SJSA1 (cell line): ENCODE measurements at regions not wholly inside any gene's neighbourhood (a gene's known extent, or its start where the extent isn't known, plus 50 kb on each side); places are given as distances from the start of the nearest gene placed in this dataset.

Experiments used
- DNase-seq, 2 experiments: peaks; one replicate each; pipeline ENCODE4 v3.0.0-alpha.2; 2015 to 2020; ENCODE audit warnings: low spot score in 2 of 2, low read depth in 1 of 2
- H3K27ac ChIP-seq: fragments of 250-450 bp; sonication (Bioruptor Pico); 2 replicates; pipeline ENCODE4 v1.5.1; 2020; ENCODE audit warnings: mild to moderate bottlenecking, moderate library complexity
- H3K27me3 ChIP-seq: fragments of 250-450 bp; sonication (Bioruptor Pico); replicated peaks from 2 replicates; pipeline ENCODE4 v1.5.1; 2020; ENCODE audit warnings: mild to moderate bottlenecking, moderate library complexity
- H3K36me3 ChIP-seq: fragments of 250-450 bp; sonication (Bioruptor Pico); 2 replicates; pipeline ENCODE4 v1.5.1; 2020; ENCODE audit warnings: mild to moderate bottlenecking
- H3K4me1 ChIP-seq: fragments of 250-450 bp; sonication (Bioruptor Pico); replicated peaks from 2 replicates; pipeline ENCODE4 v1.6.1; 2021; ENCODE audit warnings: mild to moderate bottlenecking
- H3K4me3 ChIP-seq: fragments of 250-450 bp; sonication (Bioruptor Pico); 2 replicates; pipeline ENCODE4 v1.5.1; 2020; ENCODE audit warnings: mild to moderate bottlenecking
- H3K9me3 ChIP-seq: fragments of 250-450 bp; sonication (Bioruptor Pico); replicated peaks from 2 replicates; pipeline ENCODE4 v1.5.1; 2020; ENCODE audit warnings: mild to moderate bottlenecking

DNA sequence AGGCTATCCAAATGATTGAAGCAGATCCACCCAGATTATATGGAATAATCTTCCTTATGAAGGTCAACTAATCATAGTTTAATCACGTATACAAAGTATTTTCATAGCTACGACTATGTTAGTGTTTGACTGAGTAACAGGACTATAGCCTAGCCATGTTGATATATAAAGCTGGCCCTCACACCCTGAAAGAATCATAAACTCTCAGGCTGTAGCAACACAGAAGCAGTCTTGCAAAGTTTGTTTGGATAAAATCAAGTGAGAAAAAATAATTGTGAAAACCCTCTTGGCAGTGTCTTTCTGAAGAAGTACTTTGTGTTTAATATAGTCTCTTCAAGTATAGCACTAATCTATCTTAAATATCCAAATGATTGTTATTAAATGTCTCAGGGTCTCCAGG, 374.5 kb upstream of the DAB2 start:
- no peaks in the 10 kb centered on the region for H3K9me3 ChIP-seq
- H3K4me1 ChIP-seq = peaks cover 46% of the 10 kb centered on the region
- H3K36me3 ChIP-seq = no peaks in the 10 kb centered on the region
- H3K27me3 ChIP-seq = no peaks in the 10 kb centered on the region
- DNase-seq = no peak
- H3K27ac ChIP-seq = peak overlapping the region; percentile 32
- no peak overlapping the region for H3K4me3 ChIP-seq

DNA sequence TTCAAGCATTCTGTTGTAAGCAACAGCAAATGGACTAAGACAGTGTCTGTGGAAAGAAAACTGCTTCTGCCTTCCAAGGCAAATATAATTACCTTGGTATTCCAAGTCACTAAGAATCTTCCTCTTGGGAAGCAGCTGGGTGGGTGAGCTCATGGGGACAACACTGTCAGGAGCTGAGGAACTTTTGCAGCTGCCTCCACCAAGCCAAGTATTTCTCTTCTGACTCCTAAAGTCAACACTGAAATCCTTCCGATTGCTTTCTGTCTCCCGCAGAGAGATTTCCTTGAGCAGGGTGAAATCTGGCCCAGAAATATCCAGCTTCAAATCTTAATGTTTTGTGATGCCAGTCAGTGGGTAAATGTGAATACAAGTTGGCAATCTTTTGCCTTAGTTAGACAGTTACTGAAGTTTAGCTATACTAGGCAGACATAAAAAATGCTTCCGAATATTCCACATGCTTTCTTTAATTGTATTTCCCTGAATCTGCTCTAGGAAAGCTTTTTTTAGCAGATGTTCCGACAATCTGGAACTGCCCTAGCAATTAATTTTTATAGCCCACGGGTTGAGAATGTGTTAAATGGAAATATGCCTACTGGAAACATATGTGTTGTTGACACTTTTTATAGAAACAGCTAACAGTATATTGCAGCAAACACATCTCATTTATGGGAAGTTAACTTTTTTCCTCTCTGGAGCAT, 369.9 kb upstream of the DAB2 start:
- no peaks in the 10 kb centered on the region for H3K36me3 ChIP-seq
- peaks cover 16% of the 10 kb centered on the region for H3K4me1 ChIP-seq
- H3K9me3 ChIP-seq = no peaks in the 10 kb centered on the region
- no peak for DNase-seq
- H3K27ac ChIP-seq = no peak overlapping the region
- H3K4me3 ChIP-seq = no peak overlapping the region
- no peaks in the 10 kb centered on the region for H3K27me3 ChIP-seq

DNA sequence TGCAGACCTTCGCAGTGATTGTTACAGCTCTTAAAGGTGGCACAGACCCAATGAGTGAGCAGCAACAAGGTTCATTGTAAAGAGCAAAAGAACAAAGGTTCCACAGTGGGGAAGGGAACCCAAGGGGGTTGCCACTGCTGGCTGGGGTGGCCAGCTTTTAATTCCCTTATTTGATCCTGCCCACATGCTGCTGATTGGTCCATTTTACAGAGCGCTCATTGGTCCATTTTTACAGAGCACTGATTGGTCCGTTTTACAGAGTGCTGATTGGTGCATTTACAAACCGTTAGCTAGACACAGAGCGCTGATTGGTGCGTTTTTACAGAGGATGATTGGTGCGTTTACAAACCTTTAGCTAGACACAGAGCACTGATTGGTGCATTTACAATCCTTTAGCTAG, 360.6 kb upstream of the DAB2 start:
- Histone ChIP-seq H3K4me1 (peaks cover 4% of the 10 kb centered on the region), H3K27me3 (no peaks in the 10 kb centered on the region), H3K4me3 (no peak overlapping the region), H3K36me3 (no peaks in the 10 kb centered on the region), H3K9me3 (no peaks in the 10 kb centered on the region; the same call in 1 of the 2 replicates), H3K27ac (no peak overlapping the region)
- no peak for DNase-seq

DNA sequence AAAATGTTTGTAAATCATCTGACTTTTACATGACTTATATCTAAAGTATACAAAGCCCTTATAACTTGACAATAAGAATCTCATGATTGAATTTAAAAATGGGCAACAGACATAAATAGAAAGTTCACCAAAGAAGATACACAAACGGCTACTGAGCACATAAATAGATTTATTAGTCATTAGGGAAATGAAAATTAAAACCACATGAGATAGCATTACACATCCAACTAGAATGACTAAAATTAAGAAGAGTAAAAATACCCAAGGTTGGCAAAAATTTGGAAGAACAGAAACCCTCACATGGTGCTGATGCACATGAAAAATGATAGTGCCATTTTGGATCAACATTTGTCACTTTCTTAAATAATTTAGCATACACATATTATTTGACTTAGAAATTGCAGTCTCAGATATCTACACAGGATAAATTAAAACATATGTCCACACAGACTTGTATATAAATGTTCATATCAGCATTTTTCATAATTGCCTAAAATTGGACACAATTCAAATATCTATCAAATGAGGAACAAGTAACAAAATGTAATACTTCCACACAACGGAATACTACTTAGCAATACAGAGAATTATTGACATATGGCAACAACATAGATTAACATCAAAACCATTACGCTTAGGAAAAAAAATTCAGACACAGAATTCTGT, 359.1 kb upstream of the DAB2 start:
- Histone ChIP-seq H3K4me1 (peaks cover 12% of the 10 kb centered on the region), H3K27me3 (no peaks in the 10 kb centered on the region), H3K9me3 (no peaks in the 10 kb centered on the region; the same call in 1 of the 2 replicates), H3K4me3 (no peak overlapping the region), H3K27ac (no peak overlapping the region), H3K36me3 (no peaks in the 10 kb centered on the region)
- DNase-seq = no peak

DNA sequence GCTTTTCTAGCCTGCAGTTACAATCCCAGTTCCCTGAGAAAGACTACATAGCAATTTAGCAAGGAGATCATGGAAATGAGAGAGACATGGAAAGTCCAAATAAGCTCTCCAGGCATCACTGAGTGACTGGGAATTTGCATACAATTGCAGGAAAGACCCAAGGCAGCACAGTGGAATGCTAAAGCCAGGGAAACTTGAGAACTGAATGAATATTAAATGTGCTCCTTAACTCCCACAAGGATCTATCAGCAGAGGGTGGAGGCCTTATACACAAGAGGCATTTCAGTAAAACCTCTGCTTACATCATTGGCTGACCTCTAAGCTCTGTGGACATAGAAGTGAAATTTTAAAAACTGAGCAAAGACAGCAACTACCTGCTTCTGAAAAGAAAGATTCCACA, 355.6 kb upstream of the DAB2 start:
- Histone ChIP-seq H3K4me1 (peaks cover 21% of the 10 kb centered on the region), H3K4me3 (no peak overlapping the region), H3K27me3 (no peaks in the 10 kb centered on the region), H3K36me3 (no peaks in the 10 kb centered on the region), H3K27ac (no peak overlapping the region), H3K9me3 (no peaks in the 10 kb centered on the region)
- peak in 1 of 2 experiments; percentile 49 for DNase-seq

DNA sequence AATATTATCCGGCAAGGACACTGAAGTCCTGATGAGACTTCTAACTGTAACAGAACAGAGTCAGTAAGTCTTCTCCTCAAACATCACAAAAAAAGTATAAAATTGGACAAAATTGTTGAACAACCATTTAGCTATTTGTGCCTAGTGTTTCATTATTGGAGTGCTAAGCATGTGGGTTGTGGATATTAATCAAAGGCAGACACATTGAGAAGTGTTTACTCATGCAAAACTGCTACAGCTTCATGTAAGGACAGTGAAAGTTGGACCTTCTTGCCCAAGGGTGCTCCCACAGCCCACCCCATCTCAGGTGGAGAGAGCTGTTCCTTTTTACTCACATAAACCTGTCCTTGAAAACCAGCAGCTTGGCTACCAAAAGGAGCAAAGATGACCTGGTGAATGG, 355.1 kb upstream of the DAB2 start:
- peaks cover 26% of the 10 kb centered on the region for H3K4me1 ChIP-seq
- no peaks in the 10 kb centered on the region for H3K9me3 ChIP-seq
- no peak overlapping the region for H3K27ac ChIP-seq
- DNase-seq = no peak
- no peaks in the 10 kb centered on the region for H3K27me3 ChIP-seq
- H3K36me3 ChIP-seq = no peaks in the 10 kb centered on the region
- no peak overlapping the region for H3K4me3 ChIP-seq

DNA sequence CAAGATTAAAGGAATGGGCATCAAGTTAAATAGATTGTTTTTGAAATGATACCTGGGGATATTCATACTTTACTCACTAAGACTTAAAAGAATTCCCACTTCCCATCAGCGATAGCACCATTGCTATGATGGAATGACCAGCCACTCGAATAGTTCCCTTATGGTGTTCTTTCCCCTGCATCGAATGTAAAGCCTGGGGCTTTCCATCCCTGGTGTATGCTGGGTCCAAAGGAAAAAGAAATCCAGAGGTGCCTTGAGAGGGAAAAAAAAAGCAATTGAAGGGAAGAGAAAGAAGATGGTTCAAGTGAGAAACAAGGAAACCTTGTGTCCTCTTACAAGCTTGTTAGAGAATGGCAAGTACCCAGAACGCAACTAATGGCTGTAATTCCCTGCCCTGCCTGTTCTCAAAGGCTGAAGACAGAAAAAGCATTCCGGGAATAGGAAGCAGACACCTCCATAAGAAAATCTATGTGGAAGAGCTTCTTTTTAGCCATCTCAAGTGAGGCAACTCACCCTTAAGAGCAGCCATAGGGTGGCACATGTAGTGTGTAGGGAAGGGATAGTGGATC, 351.1 kb upstream of the DAB2 start:
- peak overlapping the region; percentile 90 for H3K27ac ChIP-seq

DNA sequence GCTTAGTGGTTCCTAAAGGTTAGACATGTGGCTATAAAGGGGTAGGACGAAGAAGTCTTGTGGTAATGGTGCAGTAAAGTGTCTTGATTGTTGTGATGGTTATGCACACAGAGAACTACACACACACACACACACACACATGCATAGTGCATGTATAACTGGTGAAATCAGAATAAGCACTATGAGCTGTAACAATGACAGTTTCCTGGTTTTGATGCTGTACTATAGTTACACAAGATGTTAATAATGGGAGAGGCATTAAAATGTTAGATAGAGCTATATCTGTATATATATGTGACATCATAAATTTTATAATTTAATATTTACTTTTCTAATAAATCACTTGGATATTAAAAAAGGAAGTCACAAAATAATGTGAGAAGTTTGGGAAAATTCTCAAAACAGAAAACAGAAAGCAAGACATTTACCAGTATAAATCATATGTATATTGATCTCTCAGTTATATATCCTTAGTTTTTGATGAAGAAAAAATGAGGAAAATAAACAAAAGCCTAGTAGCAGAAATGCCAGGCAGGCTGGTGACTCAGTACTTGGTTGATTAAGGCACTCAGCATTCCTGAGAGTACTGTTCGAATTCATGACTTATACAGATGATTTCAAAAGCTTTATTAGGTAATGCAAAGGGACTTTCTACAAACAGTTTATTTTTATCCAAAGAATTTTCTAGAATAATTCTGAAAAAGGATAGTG, 350.5 kb upstream of the DAB2 start:
- H3K9me3 ChIP-seq = no peaks in the 10 kb centered on the region
- no peak overlapping the region for H3K4me3 ChIP-seq
- no peaks in the 10 kb centered on the region for H3K36me3 ChIP-seq
- H3K4me1 ChIP-seq = peaks cover 26% of the 10 kb centered on the region
- no peaks in the 10 kb centered on the region for H3K27me3 ChIP-seq
- H3K27ac ChIP-seq = peak overlapping the region; percentile 90
- peak; percentile 69 to 73 for DNase-seq

More for the DNA sequence above, 351.1 kb upstream of the DAB2 start:
- Histone ChIP-seq H3K36me3 (no peaks in the 10 kb centered on the region), H3K27me3 (no peaks in the 10 kb centered on the region), H3K9me3 (no peaks in the 10 kb centered on the region), H3K4me3 (no peak overlapping the region), H3K4me1 (peaks cover 29% of the 10 kb centered on the region)
- DNase-seq = peak in 1 of 2 experiments; percentile 67

DNA sequence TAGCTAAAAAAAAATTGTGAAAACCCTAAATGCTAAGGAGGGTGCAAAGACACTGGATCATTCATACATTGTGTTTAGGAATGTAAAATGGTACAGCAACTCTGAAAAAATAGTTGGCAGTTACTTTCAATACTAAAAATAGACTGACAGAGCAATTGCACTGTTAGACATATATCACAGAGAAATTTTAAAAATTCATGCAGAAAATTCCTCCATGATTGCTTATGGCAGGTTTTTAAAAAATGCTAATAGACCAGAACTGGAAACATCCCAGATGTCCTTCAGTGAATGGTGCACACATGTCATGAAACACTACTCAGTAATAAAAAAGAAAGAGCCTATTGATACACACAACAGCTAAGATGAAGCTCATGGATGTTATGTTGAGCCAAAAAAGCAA, 349.8 kb upstream of the DAB2 start:
- Histone ChIP-seq H3K4me3 (no peak overlapping the region), H3K27me3 (no peaks in the 10 kb centered on the region), H3K36me3 (no peaks in the 10 kb centered on the region), H3K9me3 (no peaks in the 10 kb centered on the region), H3K27ac (peak overlapping the region; percentile 90), H3K4me1 (peaks cover 20% of the 10 kb centered on the region)
- no peak for DNase-seq

DNA sequence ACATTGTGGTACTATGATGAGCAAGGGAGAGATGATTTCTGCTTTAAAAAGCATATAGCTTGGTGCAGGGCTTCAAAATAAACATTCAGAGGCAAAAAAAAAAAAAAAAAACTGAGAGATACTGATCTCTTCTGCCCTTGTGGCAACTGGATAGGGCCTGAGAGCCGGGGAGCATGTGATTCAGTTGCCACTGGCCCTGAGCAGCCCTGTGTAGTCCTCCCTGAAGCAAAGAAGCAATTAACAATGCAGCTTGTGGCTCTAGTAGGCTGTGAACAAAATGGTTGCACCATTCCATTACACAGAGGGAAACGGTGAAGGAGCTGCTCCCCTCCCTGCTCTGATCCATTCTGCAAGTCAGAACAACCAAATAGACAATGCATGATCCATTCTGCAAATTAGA, 347.5 kb upstream of the DAB2 start:
- Histone ChIP-seq H3K27ac (no peak overlapping the region), H3K4me3 (no peak overlapping the region), H3K9me3 (no peaks in the 10 kb centered on the region), H3K36me3 (no peaks in the 10 kb centered on the region), H3K4me1 (peaks cover 20% of the 10 kb centered on the region), H3K27me3 (no peaks in the 10 kb centered on the region)
- DNase-seq = no peak

DNA sequence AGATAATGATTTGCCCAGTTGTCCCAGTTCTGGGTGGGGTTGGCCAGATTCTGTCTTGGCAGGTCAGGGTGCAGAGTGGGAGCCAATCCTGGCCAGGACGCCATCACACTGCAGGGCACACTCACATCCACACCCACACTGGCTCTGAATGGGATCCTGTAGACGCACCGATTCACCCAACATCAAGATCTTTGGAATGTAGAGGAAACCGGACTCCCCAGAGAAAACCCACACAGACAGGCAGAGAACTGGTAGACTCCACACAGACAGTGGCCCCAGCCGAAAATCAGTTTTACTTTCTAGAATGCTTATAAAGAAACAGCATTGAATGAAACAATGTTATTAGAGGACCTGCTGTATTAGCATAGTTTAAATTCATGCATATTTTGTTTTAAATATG, 343.1 kb upstream of the DAB2 start:
- no peak for DNase-seq
- Histone ChIP-seq H3K4me1 (no peaks in the 10 kb centered on the region), H3K9me3 (no peaks in the 10 kb centered on the region), H3K36me3 (no peaks in the 10 kb centered on the region), H3K27ac (no peak overlapping the region), H3K4me3 (no peak overlapping the region), H3K27me3 (no peaks in the 10 kb centered on the region)

DNA sequence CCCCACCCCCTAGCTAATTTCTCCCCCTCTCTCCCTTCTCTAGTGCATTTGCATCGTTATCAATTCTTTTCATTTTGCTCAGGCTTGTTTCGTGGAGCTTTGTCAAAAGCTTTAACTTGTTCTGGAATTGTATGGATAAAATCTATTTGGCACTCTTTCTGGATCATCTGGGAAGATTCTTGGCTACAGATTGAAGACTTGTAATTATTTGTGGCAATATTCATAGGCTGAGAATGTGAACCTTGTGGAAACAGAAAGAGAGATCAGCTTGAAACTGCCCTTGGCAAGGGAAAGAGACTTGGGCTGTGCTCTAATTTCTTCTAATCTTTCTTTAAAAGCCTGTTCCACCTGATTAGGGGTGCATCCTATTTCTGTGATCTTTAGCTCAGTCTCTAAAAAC, 340.6 kb upstream of the DAB2 start:
- Histone ChIP-seq H3K4me1 (peaks cover 22% of the 10 kb centered on the region), H3K36me3 (no peaks in the 10 kb centered on the region), H3K27ac (no peak overlapping the region), H3K27me3 (no peaks in the 10 kb centered on the region), H3K9me3 (no peaks in the 10 kb centered on the region), H3K4me3 (no peak overlapping the region)
- no peak for DNase-seq

DNA sequence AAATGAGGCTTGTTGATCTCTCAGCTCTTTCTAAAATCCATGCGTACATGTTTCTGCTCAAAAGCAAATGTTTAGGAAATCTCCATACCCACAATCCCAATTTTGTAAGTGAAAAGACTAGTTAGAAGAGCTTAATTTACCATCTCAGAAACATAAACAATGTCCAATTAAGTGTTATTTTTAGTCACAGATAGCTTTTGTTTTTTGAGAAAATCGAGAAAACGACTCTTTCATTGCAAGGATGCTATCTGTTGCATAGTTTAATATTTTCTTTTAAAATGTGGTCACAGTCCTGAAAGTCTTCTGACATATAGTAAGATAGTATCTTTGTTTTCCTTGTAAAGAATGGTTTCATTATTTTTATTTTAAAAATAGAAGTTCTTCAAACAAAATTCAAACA, 338.0 kb upstream of the DAB2 start:
- Histone ChIP-seq H3K27ac (no peak overlapping the region), H3K27me3 (no peaks in the 10 kb centered on the region), H3K9me3 (no peaks in the 10 kb centered on the region; the same call in 1 of the 2 replicates), H3K4me1 (peaks cover 35% of the 10 kb centered on the region), H3K4me3 (no peak overlapping the region), H3K36me3 (no peaks in the 10 kb centered on the region)
- no peak for DNase-seq
